ENCODE measurements at regions not wholly inside any gene's neighbourhood (a gene's known extent, or its start where the extent isn't known, plus 50 kb on each side); places are given as distances from the start of the nearest gene placed in this dataset.

DNA sequence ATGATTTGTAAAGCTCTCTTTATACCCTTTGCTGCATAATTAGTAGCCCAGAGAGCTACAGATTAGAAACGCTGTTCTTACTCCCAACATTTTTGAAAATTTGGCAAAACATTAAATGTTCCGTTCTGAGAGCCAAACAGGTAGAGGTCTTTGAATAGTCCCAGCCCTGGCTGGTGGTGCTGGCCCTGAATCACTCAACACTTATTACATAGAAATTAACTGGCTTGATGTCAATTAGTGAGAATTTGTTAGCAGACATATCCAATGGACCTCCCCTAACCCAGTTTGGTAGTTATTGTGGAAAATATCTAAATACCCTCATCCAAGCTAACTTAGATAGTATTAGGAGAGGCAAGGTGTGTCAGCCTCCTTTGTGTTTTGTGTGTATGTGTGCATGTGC, 440.7 kb downstream of the MTX2 start:
- ChIA-PET CTCF (interaction anchor here (0.7 kb wide), 1 partner anchor 56 kb away, joined by 3 read pairs; no protein-coding TSS in a partner anchor), POLR2A (no interaction called here)
- H3K4me1 Mint-ChIP-seq: no peaks in the 10 kb centered on the region
- DNase-seq (ENCODE audit: low spot score) (no peak), ATAC-seq (no peak)
- no peak for TF ChIP-seq ZBTB21 (CRISPR knock-in tag; IDR thresholded peaks at IDR 0.05; ENCODE audit: borderline replicate concordance)
- TF ChIP-seq, protein P1, sequence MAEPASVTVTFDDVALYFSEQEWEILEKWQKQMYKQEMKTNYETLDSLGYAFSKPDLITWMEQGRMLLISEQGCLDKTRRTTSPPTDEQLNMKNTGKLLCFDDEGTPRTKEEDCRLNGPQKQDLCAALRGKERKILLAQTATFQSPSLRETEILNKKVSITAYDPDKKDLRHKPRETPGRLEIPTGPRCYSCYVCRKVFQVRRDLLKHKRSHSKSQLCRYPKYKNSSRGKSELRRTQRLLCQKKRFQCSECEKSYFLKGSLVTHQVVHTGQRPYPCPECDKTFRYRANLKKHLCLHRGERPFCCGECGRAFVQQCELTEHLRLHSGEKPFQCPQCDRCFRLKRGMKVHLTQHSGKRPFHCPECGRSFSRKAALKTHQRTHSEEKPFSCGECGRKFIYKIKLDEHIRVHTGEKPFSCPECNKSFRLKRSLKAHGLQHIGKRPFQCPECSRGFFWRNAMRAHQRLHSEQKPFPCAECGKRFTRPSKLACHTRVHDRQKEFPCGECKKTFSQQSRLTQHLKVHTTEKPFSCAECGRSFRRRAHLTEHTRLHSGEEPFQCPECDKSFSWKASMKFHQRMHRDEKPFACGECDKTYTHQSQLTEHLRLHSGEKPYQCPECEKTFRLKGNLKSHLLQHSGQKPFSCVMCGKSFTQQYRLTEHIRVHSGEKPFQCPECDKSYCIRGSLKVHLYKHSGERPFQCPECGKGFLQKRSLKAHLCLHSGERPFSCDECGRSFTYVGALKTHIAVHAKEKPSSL (CRISPR knock-in tag; conservative IDR thresholded peaks at IDR 0.05): no peak
- TF ChIP-seq, protein P2, sequence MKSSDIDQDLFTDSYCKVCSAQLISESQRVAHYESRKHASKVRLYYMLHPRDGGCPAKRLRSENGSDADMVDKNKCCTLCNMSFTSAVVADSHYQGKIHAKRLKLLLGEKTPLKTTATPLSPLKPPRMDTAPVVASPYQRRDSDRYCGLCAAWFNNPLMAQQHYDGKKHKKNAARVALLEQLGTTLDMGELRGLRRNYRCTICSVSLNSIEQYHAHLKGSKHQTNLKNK (CRISPR knock-in tag; IDR thresholded peaks at IDR 0.05): no peak
- TF ChIP-seq SMAD4 (CRISPR knock-in tag; IDR thresholded peaks at IDR 0.05): no peak
- TF ChIP-seq, protein P3, sequence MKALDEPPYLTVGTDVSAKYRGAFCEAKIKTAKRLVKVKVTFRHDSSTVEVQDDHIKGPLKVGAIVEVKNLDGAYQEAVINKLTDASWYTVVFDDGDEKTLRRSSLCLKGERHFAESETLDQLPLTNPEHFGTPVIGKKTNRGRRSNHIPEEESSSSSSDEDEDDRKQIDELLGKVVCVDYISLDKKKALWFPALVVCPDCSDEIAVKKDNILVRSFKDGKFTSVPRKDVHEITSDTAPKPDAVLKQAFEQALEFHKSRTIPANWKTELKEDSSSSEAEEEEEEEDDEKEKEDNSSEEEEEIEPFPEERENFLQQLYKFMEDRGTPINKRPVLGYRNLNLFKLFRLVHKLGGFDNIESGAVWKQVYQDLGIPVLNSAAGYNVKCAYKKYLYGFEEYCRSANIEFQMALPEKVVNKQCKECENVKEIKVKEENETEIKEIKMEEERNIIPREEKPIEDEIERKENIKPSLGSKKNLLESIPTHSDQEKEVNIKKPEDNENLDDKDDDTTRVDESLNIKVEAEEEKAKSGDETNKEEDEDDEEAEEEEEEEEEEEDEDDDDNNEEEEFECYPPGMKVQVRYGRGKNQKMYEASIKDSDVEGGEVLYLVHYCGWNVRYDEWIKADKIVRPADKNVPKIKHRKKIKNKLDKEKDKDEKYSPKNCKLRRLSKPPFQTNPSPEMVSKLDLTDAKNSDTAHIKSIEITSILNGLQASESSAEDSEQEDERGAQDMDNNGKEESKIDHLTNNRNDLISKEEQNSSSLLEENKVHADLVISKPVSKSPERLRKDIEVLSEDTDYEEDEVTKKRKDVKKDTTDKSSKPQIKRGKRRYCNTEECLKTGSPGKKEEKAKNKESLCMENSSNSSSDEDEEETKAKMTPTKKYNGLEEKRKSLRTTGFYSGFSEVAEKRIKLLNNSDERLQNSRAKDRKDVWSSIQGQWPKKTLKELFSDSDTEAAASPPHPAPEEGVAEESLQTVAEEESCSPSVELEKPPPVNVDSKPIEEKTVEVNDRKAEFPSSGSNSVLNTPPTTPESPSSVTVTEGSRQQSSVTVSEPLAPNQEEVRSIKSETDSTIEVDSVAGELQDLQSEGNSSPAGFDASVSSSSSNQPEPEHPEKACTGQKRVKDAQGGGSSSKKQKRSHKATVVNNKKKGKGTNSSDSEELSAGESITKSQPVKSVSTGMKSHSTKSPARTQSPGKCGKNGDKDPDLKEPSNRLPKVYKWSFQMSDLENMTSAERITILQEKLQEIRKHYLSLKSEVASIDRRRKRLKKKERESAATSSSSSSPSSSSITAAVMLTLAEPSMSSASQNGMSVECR (CRISPR knock-in tag; IDR thresholded peaks at IDR 0.05; ENCODE audit: borderline replicate concordance): no peak
- TF ChIP-seq, protein P4, sequence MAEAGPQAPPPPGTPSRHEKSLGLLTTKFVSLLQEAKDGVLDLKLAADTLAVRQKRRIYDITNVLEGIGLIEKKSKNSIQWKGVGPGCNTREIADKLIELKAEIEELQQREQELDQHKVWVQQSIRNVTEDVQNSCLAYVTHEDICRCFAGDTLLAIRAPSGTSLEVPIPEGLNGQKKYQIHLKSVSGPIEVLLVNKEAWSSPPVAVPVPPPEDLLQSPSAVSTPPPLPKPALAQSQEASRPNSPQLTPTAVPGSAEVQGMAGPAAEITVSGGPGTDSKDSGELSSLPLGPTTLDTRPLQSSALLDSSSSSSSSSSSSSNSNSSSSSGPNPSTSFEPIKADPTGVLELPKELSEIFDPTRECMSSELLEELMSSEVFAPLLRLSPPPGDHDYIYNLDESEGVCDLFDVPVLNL (CRISPR knock-in tag; IDR thresholded peaks at IDR 0.05; ENCODE audit: borderline replicate concordance, low read depth): no peak
- TF ChIP-seq MYBL2 (CRISPR knock-in tag; IDR thresholded peaks at IDR 0.05): no peak
- H3K27ac Mint-ChIP-seq: no peak overlapping the region
- H3K36me3 Mint-ChIP-seq: no peaks in the 10 kb centered on the region
- H3K27me3 Mint-ChIP-seq (ENCODE audit: low read depth): no peaks in the 10 kb centered on the region
- no peak overlapping the region for H3K4me3 Mint-ChIP-seq
- H3K9me3 Mint-ChIP-seq: no peaks in the 10 kb centered on the region

GRCh38 chr2:176710657-176711186, 441.5 kb downstream of the MTX2 start:
- DNase-seq (ENCODE audit: low spot score): no peak
- Mint-ChIP-seq H3K4me3 (no peak overlapping the region), H3K9me3 (no peaks in the 10 kb centered on the region), H3K27ac (no peak overlapping the region), H3K4me1 (no peaks in the 10 kb centered on the region), H3K27me3 (ENCODE audit: low read depth) (no peaks in the 10 kb centered on the region), H3K36me3 (no peaks in the 10 kb centered on the region)
- TF ChIP-seq NR1H2 (CRISPR knock-in tag; IDR thresholded peaks at IDR 0.05) (no peak), CDX4 (CRISPR knock-in tag; IDR thresholded peaks at IDR 0.05; ENCODE audit: borderline replicate concordance) (no peak), ZNF317 (CRISPR knock-in tag; IDR thresholded peaks at IDR 0.05; ENCODE audit: borderline replicate concordance, low read depth) (no peak), ERG (CRISPR knock-in tag; IDR thresholded peaks at IDR 0.05) (no peak)
- POLR2A ChIA-PET: no interaction called here
- ATAC-seq: no peak
- CTCF ChIA-PET: no interaction called here

Measured in WTC11 (cell line).